Astrocyte (in vitro differentiated cells and primary cell): ENCODE measurements at regions not wholly inside any gene's neighbourhood (a gene's known extent, or its start where the extent isn't known, plus 50 kb on each side); places are given as distances from the start of the nearest gene placed in this dataset.

Experiments
- DNase-seq: peaks from one replicate; pipeline ENCODE4 v3.0.0-alpha.2; 2010; ENCODE audit warnings: low read depth
- FAIRE-seq: peaks from 2 replicates; lab custom pipeline; 2011; peaks lifted over from hg19 to GRCh38; lab: Jason Lieb, UNC
- H2AFZ ChIP-seq: 2 replicates; pipeline ENCODE4 v1.6.0; 2012; ENCODE audit warnings: low read depth, low read length, inconsistent platforms
- H3K27ac ChIP-seq: 2 replicates; pipeline ENCODE4 v1.5.1; 2011; ENCODE audit warnings: low read depth, low read length, inconsistent platforms
- H3K27me3 ChIP-seq: 2 replicates; pipeline ENCODE4 v1.6.0; 2011; ENCODE audit warnings: low read length, inconsistent platforms; ENCODE audit not compliant: insufficient read depth
- H3K36me3 ChIP-seq: 2 replicates; pipeline ENCODE4 v1.5.1; 2011; ENCODE audit warnings: low read length, inconsistent platforms; ENCODE audit not compliant: insufficient read depth
- H3K4me1 ChIP-seq: 2 replicates; pipeline ENCODE4 v1.5.1; 2011; ENCODE audit warnings: low read length, inconsistent platforms; ENCODE audit not compliant: insufficient read depth
- H3K4me2 ChIP-seq: 2 replicates; pipeline ENCODE4 v1.6.0; 2012; ENCODE audit warnings: low read length, inconsistent platforms
- H3K4me3 ChIP-seq: 2 replicates; pipeline ENCODE4 v1.5.1; 2011; ENCODE audit warnings: low read depth, mild to moderate bottlenecking, low read length, inconsistent platforms; ENCODE audit not compliant: insufficient read depth
- H3K79me2 ChIP-seq: 2 replicates; pipeline ENCODE4 v1.6.0; 2012; ENCODE audit warnings: mild to moderate bottlenecking, low read length, inconsistent platforms; ENCODE audit not compliant: insufficient read depth
- H3K9ac ChIP-seq: 2 replicates; pipeline ENCODE4 v1.6.0; 2012; ENCODE audit warnings: mild to moderate bottlenecking, low read length, inconsistent platforms
- H3K9me3 ChIP-seq: 2 replicates; pipeline ENCODE4 v1.5.1; 2012; ENCODE audit warnings: low read depth, mild to moderate bottlenecking, low read length, inconsistent platforms; ENCODE audit not compliant: insufficient read depth
- H4K20me1 ChIP-seq: 2 replicates; pipeline ENCODE4 v1.6.0; 2012; ENCODE audit warnings: low read length, inconsistent platforms; ENCODE audit not compliant: insufficient read depth
- H3K27ac Mint-ChIP-seq: one replicate; pipeline ENCODE4 v1.8.0; 2021; ENCODE audit warnings: mild to moderate bottlenecking, mixed read lengths; ENCODE audit not compliant: unreplicated experiment
- H3K27me3 Mint-ChIP-seq: one replicate; pipeline ENCODE4 v1.8.0; 2021; ENCODE audit warnings: low read depth, mixed read lengths; ENCODE audit not compliant: unreplicated experiment
- H3K36me3 Mint-ChIP-seq: one replicate; pipeline ENCODE4 v1.8.0; 2021; ENCODE audit warnings: low read depth, mixed read lengths; ENCODE audit not compliant: unreplicated experiment
- H3K4me1 Mint-ChIP-seq: one replicate; pipeline ENCODE4 v1.8.0; 2021; ENCODE audit warnings: low read depth, mixed read lengths; ENCODE audit not compliant: unreplicated experiment
- H3K4me3 Mint-ChIP-seq: one replicate; pipeline ENCODE4 v1.8.0; 2021; ENCODE audit warnings: mild to moderate bottlenecking, moderate library complexity, mixed read lengths; ENCODE audit not compliant: unreplicated experiment
- H3K9me3 Mint-ChIP-seq: one replicate; pipeline ENCODE4 v1.8.0; 2021; ENCODE audit warnings: mild to moderate bottlenecking, mixed read lengths; ENCODE audit not compliant: unreplicated experiment
- CTCF ChIP-seq: IDR thresholded peaks from 2 replicates; pipeline ENCODE4 v1.5.1; 2011; ENCODE audit warnings: low read depth, mild to moderate bottlenecking, inconsistent platforms, low read length, moderate library complexity; ENCODE audit not compliant: insufficient read depth
- EZH2 ChIP-seq: IDR thresholded peaks from 2 replicates; pipeline ENCODE4 v1.6.1; 2012; ENCODE audit warnings: mild to moderate bottlenecking, low read length, inconsistent platforms; ENCODE audit not compliant: insufficient read depth

GRCh38 chr14:76574416-76575095, 186.7 kb upstream of the VASH1 start:
- Mint-ChIP-seq H3K27me3 (peaks cover 16% of the 10 kb centered on the region), H3K9me3 (peaks cover 1% of the 10 kb centered on the region), H3K27ac (peak overlapping the region; percentile 26), H3K36me3 (no peaks in the 10 kb centered on the region), H3K4me1 (peaks cover 4% of the 10 kb centered on the region), H3K4me3 (no peak overlapping the region)
- Histone ChIP-seq H4K20me1 (no peaks in the 10 kb centered on the region), H3K36me3 (no peaks in the 10 kb centered on the region), H2AFZ (no peak overlapping the region), H3K27ac (no peak overlapping the region), H3K4me2 (no peak overlapping the region), H3K9me3 (no peaks in the 10 kb centered on the region), H3K4me3 (no peak overlapping the region), H3K9ac (no peak overlapping the region), H3K79me2 (no peaks in the 10 kb centered on the region), H3K4me1 (no peaks in the 10 kb centered on the region), H3K27me3 (no peaks in the 10 kb centered on the region)
- FAIRE-seq (no peak), DNase-seq (no peak)
- TF ChIP-seq EZH2 (no peak), CTCF (no peak)

- DNase-seq (no peak), FAIRE-seq (no peak)
- no peaks in the 10 kb centered on the region for H3K27me3 ChIP-seq
- H3K4me2 ChIP-seq: no peak overlapping the region
- H3K4me1 Mint-ChIP-seq: peaks cover 4% of the 10 kb centered on the region
- H3K4me3 Mint-ChIP-seq: no peak overlapping the region
- H3K9me3 ChIP-seq: no peaks in the 10 kb centered on the region
- peaks cover 21% of the 10 kb centered on the region for H3K27me3 Mint-ChIP-seq
- H3K79me2 ChIP-seq: no peaks in the 10 kb centered on the region
- peak overlapping the region; percentile 26 for H3K27ac Mint-ChIP-seq
- no peak overlapping the region for H2AFZ ChIP-seq
- H3K4me3 ChIP-seq: no peak overlapping the region
- H3K4me1 ChIP-seq: no peaks in the 10 kb centered on the region
- no peaks in the 10 kb centered on the region for H3K36me3 ChIP-seq
- H3K9me3 Mint-ChIP-seq: peaks cover 1% of the 10 kb centered on the region
- H3K36me3 Mint-ChIP-seq: no peaks in the 10 kb centered on the region
- H3K9ac ChIP-seq: no peak overlapping the region
- TF ChIP-seq EZH2 (no peak), CTCF (no peak)
- no peaks in the 10 kb centered on the region for H4K20me1 ChIP-seq
- H3K27ac ChIP-seq: no peak overlapping the region
Observed at GRCh38 chr14:76575108-76575507, 186.2 kb upstream of the VASH1 start.

- no peak for DNase-seq
- Mint-ChIP-seq H3K9me3 (peaks cover 1% of the 10 kb centered on the region), H3K36me3 (no peaks in the 10 kb centered on the region), H3K4me1 (peaks cover 3% of the 10 kb centered on the region), H3K4me3 (no peak overlapping the region), H3K27me3 (peaks cover 21% of the 10 kb centered on the region), H3K27ac (no peak overlapping the region)
- TF ChIP-seq CTCF: no peak
- TF ChIP-seq EZH2: no peak
- Histone ChIP-seq H3K27me3 (no peaks in the 10 kb centered on the region), H3K4me1 (no peaks in the 10 kb centered on the region), H2AFZ (no peak overlapping the region), H3K4me3 (no peak overlapping the region), H4K20me1 (no peaks in the 10 kb centered on the region), H3K4me2 (no peak overlapping the region), H3K79me2 (no peaks in the 10 kb centered on the region), H3K36me3 (no peaks in the 10 kb centered on the region), H3K9me3 (no peaks in the 10 kb centered on the region), H3K27ac (no peak overlapping the region), H3K9ac (no peak overlapping the region)
- FAIRE-seq: no peak
Observed at GRCh38 chr14:76576047-76576741, 185.1 kb upstream of the VASH1 start.
